Hepatocyte (in vitro differentiated cells): ENCODE measurements at regions not wholly inside any gene's neighbourhood (a gene's known extent, or its start where the extent isn't known, plus 50 kb on each side); places are given as distances from the start of the nearest gene placed in this dataset.

Source experiments
- DNase-seq: peaks from one replicate; pipeline ENCODE4 v3.0.0-alpha.2; 2016; ENCODE audit warnings: low spot score
- H2AFZ ChIP-seq: fragments of 200-600 bp; sonication (generic); 2 replicates; pipeline ENCODE4 v1.6.0; 2016; ENCODE audit warnings: antibody characterized with exemption, mild to moderate bottlenecking
- H3K27ac ChIP-seq: fragments of 200-600 bp; sonication (generic); 2 replicates; pipeline ENCODE4 v1.5.1; 2016; ENCODE audit warnings: mild to moderate bottlenecking
- H3K27me3 ChIP-seq: fragments of 200-600 bp; sonication (generic); 2 replicates; pipeline ENCODE4 v1.6.1; 2016
- H3K36me3 ChIP-seq: fragments of 200-600 bp; sonication (generic); replicated peaks from 2 replicates; pipeline ENCODE4 v1.5.1; 2016; ENCODE audit warnings: low read depth; ENCODE audit not compliant: insufficient read depth
- H3K4me1 ChIP-seq: fragments of 200-600 bp; sonication (generic); 2 replicates; pipeline ENCODE4 v1.5.1; 2016; ENCODE audit warnings: mild to moderate bottlenecking, moderate library complexity; ENCODE audit not compliant: insufficient read depth
- H3K4me2 ChIP-seq: fragments of 200-600 bp; sonication (generic); 2 replicates; pipeline ENCODE4 v1.6.0; 2016
- H3K4me3 ChIP-seq: fragments of 200-600 bp; sonication (generic); 2 replicates; pipeline ENCODE4 v1.5.1; 2016; ENCODE audit warnings: mild to moderate bottlenecking
- H3K79me2 ChIP-seq: fragments of 200-600 bp; sonication (generic); 2 replicates; pipeline ENCODE4 v1.6.0; 2017; ENCODE audit warnings: mild to moderate bottlenecking
- H3K9me2 ChIP-seq: fragments of 200-600 bp; sonication (generic); replicated peaks from 2 replicates; pipeline ENCODE4 v1.6.0; 2017; ENCODE audit warnings: mild to moderate bottlenecking; ENCODE audit not compliant: insufficient read depth
- H3K9me3 ChIP-seq: fragments of 200-600 bp; sonication (generic); 2 replicates; pipeline ENCODE4 v1.5.1; 2016; ENCODE audit warnings: low read depth, mild to moderate bottlenecking
- H4K20me1 ChIP-seq: fragments of 200-600 bp; sonication (generic); 2 replicates; pipeline ENCODE4 v1.6.0; 2016; ENCODE audit warnings: mild to moderate bottlenecking; ENCODE audit not compliant: insufficient read depth, poor library complexity, severe bottlenecking
- EZH2 ChIP-seq: fragments of 200-600 bp; sonication (generic); IDR thresholded peaks from 2 replicates; pipeline ENCODE4 v1.6.1; 2016; ENCODE audit warnings: antibody characterized with exemption, mild to moderate bottlenecking, borderline replicate concordance
- EZH2phosphoT487 ChIP-seq: fragments of 200-600 bp; sonication (generic); IDR thresholded peaks from one replicate; pipeline ENCODE4 v1.6.1; 2018; ENCODE audit warnings: antibody characterized with exemption, mild to moderate bottlenecking, low read depth, moderate library complexity; ENCODE audit not compliant: unreplicated experiment, severe bottlenecking
- WGBS: methylation state at CpG from one replicate; pipeline ENCODE4 v1.1.6; 2016; ENCODE audit warnings: low lambda C conversion rate; ENCODE audit errors: missing lambda C conversion rate; 5-methylcytosine and 5-hydroxymethylcytosine counted together
- TF ChIP-seq, protein P1 (sequence below): fragments of 200-600 bp; sonication (generic); IDR thresholded peaks from 2 replicates; pipeline ENCODE4 v1.5.1; 2016; ENCODE audit warnings: antibody characterized with exemption, mild to moderate bottlenecking; ENCODE audit not compliant: poor library complexity

- H3K4me3 ChIP-seq: no peak overlapping the region
- TF ChIP-seq, protein P1, sequence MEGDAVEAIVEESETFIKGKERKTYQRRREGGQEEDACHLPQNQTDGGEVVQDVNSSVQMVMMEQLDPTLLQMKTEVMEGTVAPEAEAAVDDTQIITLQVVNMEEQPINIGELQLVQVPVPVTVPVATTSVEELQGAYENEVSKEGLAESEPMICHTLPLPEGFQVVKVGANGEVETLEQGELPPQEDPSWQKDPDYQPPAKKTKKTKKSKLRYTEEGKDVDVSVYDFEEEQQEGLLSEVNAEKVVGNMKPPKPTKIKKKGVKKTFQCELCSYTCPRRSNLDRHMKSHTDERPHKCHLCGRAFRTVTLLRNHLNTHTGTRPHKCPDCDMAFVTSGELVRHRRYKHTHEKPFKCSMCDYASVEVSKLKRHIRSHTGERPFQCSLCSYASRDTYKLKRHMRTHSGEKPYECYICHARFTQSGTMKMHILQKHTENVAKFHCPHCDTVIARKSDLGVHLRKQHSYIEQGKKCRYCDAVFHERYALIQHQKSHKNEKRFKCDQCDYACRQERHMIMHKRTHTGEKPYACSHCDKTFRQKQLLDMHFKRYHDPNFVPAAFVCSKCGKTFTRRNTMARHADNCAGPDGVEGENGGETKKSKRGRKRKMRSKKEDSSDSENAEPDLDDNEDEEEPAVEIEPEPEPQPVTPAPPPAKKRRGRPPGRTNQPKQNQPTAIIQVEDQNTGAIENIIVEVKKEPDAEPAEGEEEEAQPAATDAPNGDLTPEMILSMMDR: no peak
- TF ChIP-seq EZH2 (no peak), EZH2phosphoT487 (no peak)
- H3K27me3 ChIP-seq: no peaks in the 10 kb centered on the region
- DNase-seq: no peak
- WGBS: 86% methylated on average over 7 of the region's 7 CpGs
- no peaks in the 10 kb centered on the region for H3K36me3 ChIP-seq
- H4K20me1 ChIP-seq: no peaks in the 10 kb centered on the region
- H3K4me1 ChIP-seq: no peaks in the 10 kb centered on the region
- H3K9me2 ChIP-seq: no peaks in the 10 kb centered on the region
- H3K27ac ChIP-seq: no peak overlapping the region
- no peaks in the 10 kb centered on the region for H3K79me2 ChIP-seq
- no peak overlapping the region for H3K4me2 ChIP-seq
- no peak overlapping the region for H2AFZ ChIP-seq
- no peaks in the 10 kb centered on the region for H3K9me3 ChIP-seq
Measured at GRCh38 chr11:127217452-127218274, 217.1 kb upstream of the KIRREL3 start.

- no peak overlapping the region for H3K4me3 ChIP-seq
- H3K4me1 ChIP-seq: no peaks in the 10 kb centered on the region
- H3K79me2 ChIP-seq: no peaks in the 10 kb centered on the region
- H3K27me3 ChIP-seq: no peaks in the 10 kb centered on the region
- TF ChIP-seq EZH2 (no peak), EZH2phosphoT487 (no peak)
- TF ChIP-seq, protein P1: no peak
- no peaks in the 10 kb centered on the region for H3K9me3 ChIP-seq
- H3K27ac ChIP-seq: no peak overlapping the region
- H4K20me1 ChIP-seq: no peaks in the 10 kb centered on the region
- no peaks in the 10 kb centered on the region for H3K36me3 ChIP-seq
- DNase-seq: no peak
- H3K4me2 ChIP-seq: no peak overlapping the region
- H2AFZ ChIP-seq: no peak overlapping the region
- WGBS: 90% methylated on average over 3 of the region's 3 CpGs
- no peaks in the 10 kb centered on the region for H3K9me2 ChIP-seq
Measured at GRCh38 chr11:127205688-127206217, 205.2 kb upstream of the KIRREL3 start.

GRCh38 chr11:127203490-127203889 is 202.9 kb upstream of the KIRREL3 start:
- H4K20me1 ChIP-seq: no peaks in the 10 kb centered on the region
- H3K4me2 ChIP-seq: no peak overlapping the region
- no peaks in the 10 kb centered on the region for H3K4me1 ChIP-seq
- H3K4me3 ChIP-seq: no peak overlapping the region
- no peaks in the 10 kb centered on the region for H3K9me3 ChIP-seq
- H3K27me3 ChIP-seq: no peaks in the 10 kb centered on the region
- no peak overlapping the region for H2AFZ ChIP-seq
- no peaks in the 10 kb centered on the region for H3K9me2 ChIP-seq
- WGBS: 55% methylated on average over 3 of the region's 3 CpGs
- no peaks in the 10 kb centered on the region for H3K36me3 ChIP-seq
- TF ChIP-seq EZH2 (no peak), EZH2phosphoT487 (no peak)
- TF ChIP-seq, protein P1: no peak
- H3K27ac ChIP-seq: no peak overlapping the region
- no peaks in the 10 kb centered on the region for H3K79me2 ChIP-seq
- DNase-seq: no peak
